ENCODE measurements at regions not wholly inside any gene's neighbourhood (a gene's known extent, or its start where the extent isn't known, plus 50 kb on each side); places are given as distances from the start of the nearest gene placed in this dataset.

GRCh38 chr14:94717808-94718207 lies 52.1 kb downstream of the GSC start:
- H3K27me3 ChIP-seq (ENCODE audit: control insufficient read depth, insufficient read depth, low read length): no peaks in the 10 kb centered on the region
- CTCF ChIA-PET: no interaction called here
- no peaks in the 10 kb centered on the region for H3K36me3 ChIP-seq (ENCODE audit: control insufficient read depth, insufficient read depth, low read length)
- no peak overlapping the region for H3K4me3 ChIP-seq (ENCODE audit: low read depth, low read length)
- TF ChIP-seq CTCF (IDR thresholded peaks at IDR 0.05; ENCODE audit: insufficient read depth, low read depth, low read length): no peak
- no peak for DNase-seq (ENCODE audit: low read depth)
- POLR2A ChIA-PET: no interaction called here

- no peak for DNase-seq (ENCODE audit: low read depth)
- ChIA-PET CTCF (interaction anchor here (1.3 to 1.5 kb wide), 2 partner anchors 11 to 12 kb away, joined by 3 read pairs; no protein-coding TSS in a partner anchor), POLR2A (no interaction called here)
- no peak for TF ChIP-seq CTCF (IDR thresholded peaks at IDR 0.05; ENCODE audit: insufficient read depth, low read depth, low read length)
- no peak overlapping the region for H3K4me3 ChIP-seq (ENCODE audit: low read depth, low read length)
- H3K36me3 ChIP-seq (ENCODE audit: control insufficient read depth, insufficient read depth, low read length): no peaks in the 10 kb centered on the region
- H3K27me3 ChIP-seq (ENCODE audit: control insufficient read depth, insufficient read depth, low read length): no peaks in the 10 kb centered on the region
These were observed 52.9 kb downstream of the GSC start for GRCh38 chr14:94716976-94717375.

- ChIA-PET POLR2A (no interaction called here), CTCF (interaction anchor here (1.1 kb wide), 1 partner anchor 568 kb away, joined by 3 read pairs; no protein-coding TSS in a partner anchor)
- Histone ChIP-seq H3K36me3 (ENCODE audit: control insufficient read depth, insufficient read depth, low read length) (no peaks in the 10 kb centered on the region), H3K27me3 (ENCODE audit: control insufficient read depth, insufficient read depth, low read length) (no peaks in the 10 kb centered on the region), H3K4me3 (ENCODE audit: low read depth, low read length) (no peak overlapping the region)
- no peak for DNase-seq (ENCODE audit: low read depth)
- TF ChIP-seq CTCF (IDR thresholded peaks at IDR 0.05; ENCODE audit: insufficient read depth, low read depth, low read length): no peak
These were observed 56.8 kb downstream of the GSC start for GRCh38 chr14:94713115-94713514.

- DNase-seq (ENCODE audit: low read depth): no peak
- H3K27me3 ChIP-seq (ENCODE audit: control insufficient read depth, insufficient read depth, low read length): no peaks in the 10 kb centered on the region
- TF ChIP-seq CTCF (IDR thresholded peaks at IDR 0.05; ENCODE audit: insufficient read depth, low read depth, low read length): no peak
- POLR2A ChIA-PET: no interaction called here
- H3K36me3 ChIP-seq (ENCODE audit: control insufficient read depth, insufficient read depth, low read length): no peaks in the 10 kb centered on the region
- CTCF ChIA-PET: no interaction called here
- H3K4me3 ChIP-seq (ENCODE audit: low read depth, low read length): no peak overlapping the region
These were observed 59.2 kb downstream of the GSC start for GRCh38 chr14:94710731-94711130.

GRCh38 chr14:94707494-94707893 lies 62.4 kb downstream of the GSC start:
- ChIA-PET CTCF (interaction anchor here (1.0 to 2.1 kb wide), 2 partner anchors 18 to 27 kb away, joined by 4 to 6 read pairs; no protein-coding TSS in a partner anchor), POLR2A (no interaction called here)
- DNase-seq (ENCODE audit: low read depth): no peak
- no peak overlapping the region for H3K4me3 ChIP-seq (ENCODE audit: low read depth, low read length)
- TF ChIP-seq CTCF (IDR thresholded peaks at IDR 0.05; ENCODE audit: insufficient read depth, low read depth, low read length): no peak
- no peaks in the 10 kb centered on the region for H3K27me3 ChIP-seq (ENCODE audit: control insufficient read depth, insufficient read depth, low read length)
- no peaks in the 10 kb centered on the region for H3K36me3 ChIP-seq (ENCODE audit: control insufficient read depth, insufficient read depth, low read length)
